ENCODE measurements at regions not wholly inside any gene's neighbourhood (a gene's known extent, or its start where the extent isn't known, plus 50 kb on each side); places are given as distances from the start of the nearest gene placed in this dataset.

GRCh38 chr5:138651058-138651766, 76.0 kb upstream of the HSPA9 start:
- no peak overlapping the region for H3K4me2 ChIP-seq (ENCODE audit: low read length)
- FAIRE-seq (no peak), DNase-seq (ENCODE audit: low read depth) (no peak)
- no peak overlapping the region for H3K9ac ChIP-seq (ENCODE audit: low read length)
- H3K9me3 ChIP-seq (ENCODE audit: insufficient read depth, low read depth, low read length), result no peaks in the 10 kb centered on the region
- H3K27ac Mint-ChIP-seq (ENCODE audit: unreplicated experiment), result no peak overlapping the region
- H3K36me3 ChIP-seq (ENCODE audit: insufficient read depth, low read length), result no peaks in the 10 kb centered on the region
- no peak for TF ChIP-seq CTCF (IDR thresholded peaks at IDR 0.05; ENCODE audit: insufficient read depth, low read depth, low read length)
- no peak for TF ChIP-seq EZH2 (IDR thresholded peaks at IDR 0.05; ENCODE audit: insufficient read depth, low read length)
- H3K4me3 Mint-ChIP-seq (ENCODE audit: unreplicated experiment), result no peak overlapping the region
- peaks cover 79% of the 10 kb centered on the region for H3K27me3 Mint-ChIP-seq (ENCODE audit: low read depth, unreplicated experiment)
- H2AFZ ChIP-seq (ENCODE audit: low read depth, low read length), result no peak overlapping the region
- no peak overlapping the region for H3K27ac ChIP-seq (ENCODE audit: low read depth, low read length)
- H3K27me3 ChIP-seq (ENCODE audit: insufficient read depth, low read length), result peaks cover 35% of the 10 kb centered on the region
- peaks cover 7% of the 10 kb centered on the region for H4K20me1 ChIP-seq (ENCODE audit: insufficient read depth, low read length)
- H3K4me1 ChIP-seq (ENCODE audit: insufficient read depth, low read length), result peaks cover 21% of the 10 kb centered on the region
- H3K36me3 Mint-ChIP-seq (ENCODE audit: low read depth, unreplicated experiment), result no peaks in the 10 kb centered on the region
- no peaks in the 10 kb centered on the region for H3K79me2 ChIP-seq (ENCODE audit: insufficient read depth, low read length)
- H3K4me1 Mint-ChIP-seq (ENCODE audit: low read depth, unreplicated experiment), result peaks cover 18% of the 10 kb centered on the region
- H3K9me3 Mint-ChIP-seq (ENCODE audit: unreplicated experiment), result peaks cover 3% of the 10 kb centered on the region
- no peak overlapping the region for H3K4me3 ChIP-seq (ENCODE audit: insufficient read depth, low read depth, low read length)

GRCh38 chr5:138650196-138650595, 75.0 kb upstream of the HSPA9 start:
- no peak for FAIRE-seq
- Mint-ChIP-seq H3K9me3 (ENCODE audit: unreplicated experiment) (peaks cover 3% of the 10 kb centered on the region), H3K36me3 (ENCODE audit: low read depth, unreplicated experiment) (no peaks in the 10 kb centered on the region), H3K4me3 (ENCODE audit: unreplicated experiment) (no peak overlapping the region), H3K4me1 (ENCODE audit: low read depth, unreplicated experiment) (peaks cover 18% of the 10 kb centered on the region), H3K27me3 (ENCODE audit: low read depth, unreplicated experiment) (peaks cover 79% of the 10 kb centered on the region), H3K27ac (ENCODE audit: unreplicated experiment) (no peak overlapping the region)
- TF ChIP-seq EZH2 (IDR thresholded peaks at IDR 0.05; ENCODE audit: insufficient read depth, low read length) (no peak), CTCF (IDR thresholded peaks at IDR 0.05; ENCODE audit: insufficient read depth, low read depth, low read length) (no peak)
- Histone ChIP-seq H3K4me1 (ENCODE audit: insufficient read depth, low read length) (peaks cover 19% of the 10 kb centered on the region), H3K36me3 (ENCODE audit: insufficient read depth, low read length) (no peaks in the 10 kb centered on the region), H2AFZ (ENCODE audit: low read depth, low read length) (no peak overlapping the region), H3K4me2 (ENCODE audit: low read length) (no peak overlapping the region), H3K4me3 (ENCODE audit: insufficient read depth, low read depth, low read length) (no peak overlapping the region), H3K9me3 (ENCODE audit: insufficient read depth, low read depth, low read length) (no peaks in the 10 kb centered on the region), H3K27ac (ENCODE audit: low read depth, low read length) (no peak overlapping the region), H3K9ac (ENCODE audit: low read length) (no peak overlapping the region), H4K20me1 (ENCODE audit: insufficient read depth, low read length) (peaks cover 7% of the 10 kb centered on the region), H3K27me3 (ENCODE audit: insufficient read depth, low read length) (peaks cover 31% of the 10 kb centered on the region), H3K79me2 (ENCODE audit: insufficient read depth, low read length) (no peaks in the 10 kb centered on the region)
- no peak for DNase-seq (ENCODE audit: low read depth)

GRCh38 chr5:138649775-138650174, 74.6 kb upstream of the HSPA9 start:
- Histone ChIP-seq H3K4me3 (ENCODE audit: insufficient read depth, low read depth, low read length) (no peak overlapping the region), H3K4me1 (ENCODE audit: insufficient read depth, low read length) (peaks cover 15% of the 10 kb centered on the region), H3K4me2 (ENCODE audit: low read length) (no peak overlapping the region), H3K9me3 (ENCODE audit: insufficient read depth, low read depth, low read length) (no peaks in the 10 kb centered on the region), H3K27me3 (ENCODE audit: insufficient read depth, low read length) (peaks cover 31% of the 10 kb centered on the region), H3K79me2 (ENCODE audit: insufficient read depth, low read length) (no peaks in the 10 kb centered on the region), H3K27ac (ENCODE audit: low read depth, low read length) (no peak overlapping the region), H2AFZ (ENCODE audit: low read depth, low read length) (no peak overlapping the region), H3K9ac (ENCODE audit: low read length) (no peak overlapping the region), H4K20me1 (ENCODE audit: insufficient read depth, low read length) (peaks cover 7% of the 10 kb centered on the region), H3K36me3 (ENCODE audit: insufficient read depth, low read length) (no peaks in the 10 kb centered on the region)
- Mint-ChIP-seq H3K27ac (ENCODE audit: unreplicated experiment) (no peak overlapping the region), H3K9me3 (ENCODE audit: unreplicated experiment) (peaks cover 3% of the 10 kb centered on the region), H3K4me3 (ENCODE audit: unreplicated experiment) (no peak overlapping the region), H3K4me1 (ENCODE audit: low read depth, unreplicated experiment) (peaks cover 16% of the 10 kb centered on the region), H3K36me3 (ENCODE audit: low read depth, unreplicated experiment) (no peaks in the 10 kb centered on the region), H3K27me3 (ENCODE audit: low read depth, unreplicated experiment) (peaks cover 77% of the 10 kb centered on the region)
- FAIRE-seq, result no peak
- DNase-seq (ENCODE audit: low read depth), result no peak
- TF ChIP-seq CTCF (IDR thresholded peaks at IDR 0.05; ENCODE audit: insufficient read depth, low read depth, low read length) (no peak), EZH2 (IDR thresholded peaks at IDR 0.05; ENCODE audit: insufficient read depth, low read length) (no peak)
